GM10266 (cell line): ENCODE measurements at regions not wholly inside any gene's neighbourhood (a gene's known extent, or its start where the extent isn't known, plus 50 kb on each side); places are given as distances from the start of the nearest gene placed in this dataset.

ENCODE experiments used
- DNase-seq: peaks from one replicate; pipeline ENCODE4 v3.0.0; 2012; ENCODE audit errors: extremely low spot score
- CTCF ChIP-seq: IDR thresholded peaks from 2 replicates; pipeline ENCODE4 v1.5.1; 2012; ENCODE audit warnings: mild to moderate bottlenecking, low read depth; ENCODE audit not compliant: control insufficient read depth, insufficient read depth; ENCODE audit errors: missing control alignments

- TF ChIP-seq CTCF, result no peak
- no peak for DNase-seq
Measured at GRCh38 chr2:225114786-225115323, 72.6 kb upstream of the DOCK10 start.

- no peak for TF ChIP-seq CTCF
- DNase-seq, result no peak
Measured at GRCh38 chr2:225113371-225114015, 71.2 kb upstream of the DOCK10 start.

- peak; percentile 6 for DNase-seq
Measured at GRCh38 chr2:225112362-225113126, 70.3 kb upstream of the DOCK10 start.

GRCh38 chr2:225108805-225109204 lies 66.5 kb upstream of the DOCK10 start:
- DNase-seq, result no peak
- no peak for TF ChIP-seq CTCF

More at GRCh38 chr2:225112362-225113126, 70.3 kb upstream of the DOCK10 start:
- no peak for TF ChIP-seq CTCF

- no peak for TF ChIP-seq CTCF
- DNase-seq, result no peak
Measured at GRCh38 chr2:225104971-225105370, 62.7 kb upstream of the DOCK10 start.

- no peak for TF ChIP-seq CTCF
- DNase-seq, result no peak
Measured at GRCh38 chr2:225104321-225104720, 62.1 kb upstream of the DOCK10 start.

- no peak for DNase-seq
- no peak for TF ChIP-seq CTCF
Measured at GRCh38 chr2:225103737-225104141, 61.5 kb upstream of the DOCK10 start.
